Ectodermal cell (in vitro differentiated cells): ENCODE measurements at regions not wholly inside any gene's neighbourhood (a gene's known extent, or its start where the extent isn't known, plus 50 kb on each side); places are given as distances from the start of the nearest gene placed in this dataset.
A peak's percentile ranks its signal among the peaks of the same experiment; 100 is the strongest.
"Not testable (repeated sequence)": the region's sequence is repeated elsewhere in the genome, so short reads cannot be mapped to it uniquely, and the experiment has no call there.

Experiments used
- H3K27ac ChIP-seq: 2 replicates; pipeline ENCODE4 v1.7.0; 2013; ENCODE audit warnings: mild to moderate bottlenecking, low read depth, low read length; ENCODE audit not compliant: insufficient read depth, poor library complexity, severe bottlenecking
- H3K27me3 ChIP-seq: 2 replicates; pipeline ENCODE4 v1.7.0; 2013; ENCODE audit warnings: mild to moderate bottlenecking, low read length; ENCODE audit not compliant: insufficient read depth, control insufficient read depth, poor library complexity, severe bottlenecking
- H3K36me3 ChIP-seq: one replicate; pipeline ENCODE4 v1.7.0; 2013; ENCODE audit warnings: low read length; ENCODE audit not compliant: control insufficient read depth, insufficient read depth
- H3K4me1 ChIP-seq: one replicate; pipeline ENCODE4 v1.7.0; 2013; ENCODE audit warnings: low read length; ENCODE audit not compliant: control insufficient read depth, insufficient read depth
- H3K4me3 ChIP-seq: 2 replicates; pipeline ENCODE4 v1.7.0; 2013; ENCODE audit warnings: low read depth, low read length, control low read depth; ENCODE audit not compliant: insufficient read depth
- H3K9me3 ChIP-seq: 2 replicates; pipeline ENCODE4 v1.7.0; 2013; ENCODE audit warnings: mild to moderate bottlenecking, low read length, moderate library complexity; ENCODE audit not compliant: control insufficient read depth
- WGBS, 2 experiments: methylation state at CpG; one replicate each; pipeline ENCODE4 v1.1.7; 2013; ENCODE audit warnings: missing lambda C conversion rate in 2 of 2; 5-methylcytosine and 5-hydroxymethylcytosine counted together

DNA sequence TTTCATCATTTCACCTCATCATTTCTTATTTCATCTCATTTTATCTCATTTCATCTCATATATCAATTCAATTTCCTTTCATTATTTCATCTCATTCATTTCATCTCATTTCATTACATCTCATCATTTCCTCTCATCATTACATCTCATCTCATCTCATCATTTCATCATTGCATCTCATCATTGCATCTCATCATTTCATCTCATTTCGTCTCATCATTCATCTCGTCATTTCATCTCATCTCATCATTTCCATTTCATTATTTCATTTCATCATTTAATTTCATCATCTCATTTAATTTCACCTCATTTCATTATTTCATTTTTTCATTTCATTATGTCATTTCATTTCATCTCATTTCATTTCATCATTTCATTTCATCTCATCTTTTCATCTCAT, 168.5 kb upstream of the FAM72C start:
- not testable (repeated sequence) for H3K4me3 ChIP-seq, H3K27ac ChIP-seq, H3K4me1 ChIP-seq, H3K27me3 ChIP-seq, H3K9me3 ChIP-seq, H3K36me3 ChIP-seq
- no CpG with 5 or more reads among the region's 2 CpGs for WGBS, 2 experiments

DNA sequence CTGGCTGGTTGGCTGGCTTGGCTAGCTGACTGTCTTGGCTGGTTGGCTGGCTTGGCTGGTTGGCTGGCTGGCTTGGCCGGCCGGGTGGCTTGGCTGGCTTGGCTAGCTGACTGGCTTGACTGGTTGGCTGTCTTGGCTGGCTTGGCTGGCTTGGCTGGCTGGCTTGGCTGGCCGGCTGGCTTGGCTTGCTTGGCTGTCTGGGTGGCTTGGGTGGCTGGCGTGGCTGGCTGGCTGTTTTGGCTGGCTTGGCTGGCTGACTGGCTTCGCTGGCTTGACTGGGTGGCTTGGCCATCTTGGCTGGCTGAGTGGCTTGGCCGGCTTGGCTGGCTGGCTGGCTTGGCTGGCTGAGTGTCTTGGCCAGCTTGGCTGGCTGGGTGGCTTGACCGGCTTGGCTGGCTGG, 133.2 kb upstream of the FAM72C start:
- not testable (repeated sequence) for H3K4me1 ChIP-seq, H3K4me3 ChIP-seq, H3K9me3 ChIP-seq, H3K27ac ChIP-seq, H3K27me3 ChIP-seq, H3K36me3 ChIP-seq
- 28 to 30% methylated on average over 2 of the region's 7 CpGs for WGBS, 2 experiments

DNA sequence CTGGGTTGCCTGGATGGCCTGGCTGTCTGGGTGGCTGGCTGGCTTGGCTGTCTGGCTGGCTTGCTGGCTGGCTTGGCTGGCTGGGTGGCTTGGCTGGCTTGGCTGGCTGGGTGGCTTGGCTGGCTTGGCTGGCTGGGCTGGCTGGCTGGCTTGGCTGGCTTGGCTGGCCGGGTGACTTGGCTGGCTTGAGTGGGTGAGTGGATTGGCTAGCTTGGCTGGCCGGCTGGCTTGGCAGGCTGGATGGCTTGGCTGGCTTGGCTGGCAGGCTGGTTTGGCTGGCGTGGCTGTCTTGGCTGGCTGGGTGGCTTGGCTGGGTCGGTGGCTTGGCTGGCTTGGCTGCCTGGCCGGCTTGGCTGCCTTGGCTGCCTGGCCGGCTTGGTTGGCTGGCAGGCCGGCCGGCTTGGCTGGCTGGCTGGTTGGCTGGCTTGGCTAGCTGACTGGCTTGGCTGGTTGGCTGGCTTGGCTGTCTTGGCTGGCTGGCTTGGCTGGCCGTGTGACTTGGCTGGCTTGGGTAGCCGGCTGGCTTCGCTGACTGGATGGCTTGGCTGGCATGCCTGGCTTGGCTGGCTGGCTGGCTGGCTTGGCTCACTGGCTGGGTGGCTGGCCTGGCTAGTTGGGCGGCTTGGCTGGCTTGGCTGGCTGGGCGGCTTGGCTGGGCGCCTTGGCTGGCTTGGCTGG, 132.4 kb upstream of the FAM72C start:
- H3K27me3 ChIP-seq, H3K4me1 ChIP-seq, H3K36me3 ChIP-seq, H3K9me3 ChIP-seq, H3K4me3 ChIP-seq, H3K27ac ChIP-seq: not testable (repeated sequence)
- WGBS, 2 experiments: 86 to 88% methylated on average over 14 of the region's 14 CpGs

DNA sequence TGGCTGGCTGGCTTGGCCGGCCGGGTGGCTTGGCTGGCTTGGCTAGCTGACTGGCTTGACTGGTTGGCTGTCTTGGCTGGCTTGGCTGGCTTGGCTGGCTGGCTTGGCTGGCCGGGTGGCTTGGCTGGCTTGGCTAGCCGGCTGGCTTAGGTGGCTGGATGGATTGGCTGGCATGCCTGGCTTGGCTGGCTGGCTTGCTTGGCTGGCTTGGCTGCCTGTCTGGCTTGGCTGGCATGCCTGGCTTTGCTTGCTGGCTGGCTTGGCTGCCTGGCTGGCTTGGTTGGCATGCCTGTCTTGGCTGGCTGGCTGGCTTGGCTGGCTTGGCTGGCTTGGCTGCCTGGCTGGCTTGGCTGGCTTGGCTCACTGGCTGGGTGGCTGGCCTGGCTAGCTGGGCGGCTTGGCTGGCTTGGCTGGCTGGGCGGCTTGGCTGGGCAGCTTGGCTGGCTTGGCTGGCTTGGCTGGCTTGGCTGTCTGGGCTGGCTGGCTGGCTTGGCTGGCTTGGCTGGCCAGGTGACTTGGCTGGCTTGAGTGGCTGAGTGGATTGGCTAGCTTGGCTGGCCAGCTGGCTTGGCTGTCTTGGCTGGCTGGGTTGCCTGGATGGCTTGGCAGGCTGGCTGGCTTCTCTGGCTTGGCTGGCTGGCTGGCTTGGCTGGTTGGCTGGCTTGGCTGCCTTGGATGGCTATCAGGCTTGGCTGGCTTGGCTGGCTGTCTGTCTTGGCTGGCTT, 131.5 kb upstream of the FAM72C start:
- not testable (repeated sequence) for H3K27me3 ChIP-seq, H3K27ac ChIP-seq, H3K9me3 ChIP-seq, H3K4me1 ChIP-seq, H3K4me3 ChIP-seq, H3K36me3 ChIP-seq
- 91% methylated on average over 4 of the region's 6 CpGs for WGBS, 2 experiments

DNA sequence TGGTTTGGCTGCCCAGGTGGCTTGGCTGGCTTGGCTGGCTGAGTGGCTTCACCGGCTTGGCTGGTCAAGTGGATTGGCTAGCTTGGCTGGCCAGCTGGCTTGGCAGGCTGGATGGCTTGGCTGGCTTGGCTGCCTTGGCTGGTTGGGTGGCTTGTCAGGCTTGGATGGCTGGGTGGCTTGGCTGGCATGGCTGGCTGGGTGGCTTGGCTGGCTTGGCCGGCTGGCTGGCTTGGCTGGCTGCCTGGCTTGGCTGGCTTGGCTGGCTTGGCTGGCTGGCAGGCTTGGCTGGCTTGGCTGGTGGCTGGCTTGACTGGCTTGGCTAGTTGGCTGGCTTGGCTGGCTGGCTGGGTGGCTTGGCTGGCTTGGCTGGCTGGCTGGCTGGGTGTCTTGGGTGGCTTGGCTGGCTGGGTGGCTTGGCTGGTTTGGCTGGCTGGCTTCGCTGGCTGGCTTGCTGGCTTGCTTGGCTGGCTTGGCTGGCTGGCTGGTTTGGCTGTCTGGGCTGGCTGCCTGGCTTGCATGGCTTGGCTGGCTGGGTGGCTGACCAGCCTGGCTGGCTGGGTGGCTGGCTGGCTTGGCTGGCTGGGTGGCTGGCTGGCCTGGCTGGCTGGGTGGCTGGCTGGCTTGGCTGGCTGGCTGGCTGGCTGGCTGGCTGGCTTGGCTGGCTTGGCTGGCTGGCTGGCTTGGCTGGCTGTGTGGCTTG, 130.4 kb upstream of the FAM72C start:
- H3K27me3 ChIP-seq, H3K4me1 ChIP-seq, H3K27ac ChIP-seq, H3K4me3 ChIP-seq, H3K9me3 ChIP-seq, H3K36me3 ChIP-seq: not testable (repeated sequence)
- WGBS, 2 experiments: 81 to 83% methylated on average over 3 of the region's 3 CpGs

DNA sequence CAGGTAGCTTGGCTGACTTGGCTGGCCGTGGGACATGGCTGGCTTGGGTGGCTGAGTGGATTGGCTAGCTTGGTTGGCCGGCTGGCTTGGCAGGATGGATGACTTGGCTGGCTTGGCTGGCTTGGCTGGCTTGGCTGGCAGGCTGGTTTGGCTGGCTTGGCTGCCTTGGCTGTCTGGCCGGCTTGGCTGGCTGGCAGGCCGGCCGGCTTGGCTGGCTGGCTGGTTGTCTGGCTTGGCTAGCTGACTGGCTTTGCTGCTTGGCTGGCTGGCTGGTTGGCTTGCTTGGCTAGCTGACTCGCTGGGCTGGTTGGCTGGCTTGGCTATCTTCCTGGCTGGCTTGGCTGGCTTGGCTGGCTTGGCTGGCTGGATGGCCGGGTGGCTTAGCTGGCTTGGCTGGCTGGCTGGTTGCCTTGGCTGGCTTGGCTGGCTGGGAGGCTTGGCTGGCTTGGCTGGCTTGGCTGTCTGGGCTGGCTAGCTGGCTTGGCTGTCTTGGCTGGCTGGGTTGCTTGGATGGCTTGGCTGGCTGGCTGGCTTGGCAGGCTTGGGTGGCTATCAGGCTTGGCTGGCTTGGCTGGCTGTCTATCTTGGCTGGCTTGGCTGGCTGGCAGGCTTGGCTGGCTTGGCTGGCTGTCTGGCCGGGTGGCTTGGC, 129.7 kb upstream of the FAM72C start:
- H3K27me3 ChIP-seq: no peaks in the 10 kb centered on the region
- no peaks in the 10 kb centered on the region for H3K4me1 ChIP-seq
- 82 to 84% methylated on average over 8 of the region's 8 CpGs for WGBS, 2 experiments

DNA sequence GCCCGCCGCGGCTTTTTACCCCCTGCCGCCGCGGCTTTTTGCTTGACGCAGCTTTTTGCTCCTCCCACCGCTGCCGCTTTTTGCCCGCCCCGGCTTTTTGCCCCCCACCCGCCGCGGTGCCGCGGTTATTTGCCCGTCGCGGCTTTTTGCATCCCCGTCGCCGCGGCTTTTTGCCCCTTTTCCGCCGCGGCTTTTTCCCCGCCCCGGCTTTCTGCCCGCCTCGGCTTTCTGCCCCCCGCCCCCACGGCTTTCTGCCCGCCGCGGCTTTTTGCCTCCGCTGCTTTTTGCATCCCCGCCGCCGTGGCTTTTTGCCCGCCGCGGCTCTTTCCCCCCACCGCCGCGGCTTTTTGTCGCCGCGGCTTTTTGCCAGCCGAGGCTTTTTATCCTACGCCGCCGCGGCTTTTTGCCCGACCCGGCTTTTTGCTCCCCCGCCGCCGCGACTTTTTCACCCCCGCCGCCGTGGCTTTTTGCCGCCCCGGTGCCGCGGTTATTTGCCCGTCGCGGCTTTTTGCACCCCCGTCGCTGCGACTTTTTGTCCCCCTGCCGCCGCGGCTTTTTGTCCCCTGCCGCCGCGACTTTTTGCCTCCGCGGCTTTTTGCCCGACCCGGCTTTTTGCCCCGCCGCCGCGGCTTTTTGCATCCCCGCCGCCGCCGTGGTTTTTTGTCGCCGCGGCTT, 105.5 kb upstream of the FAM72C start:
- not testable (repeated sequence) for H3K36me3 ChIP-seq, H3K27me3 ChIP-seq, H3K4me1 ChIP-seq, H3K9me3 ChIP-seq
- WGBS, 2 experiments: 0 to 1% methylated on average over 93 of the region's 93 CpGs
- Histone ChIP-seq H3K27ac (peak overlapping the region; percentile 36), H3K4me3 (peak overlapping the region; percentile 41)

More for the DNA sequence above, 129.7 kb upstream of the FAM72C start:
- Histone ChIP-seq H3K4me3 (no peak overlapping the region), H3K27ac (no peak overlapping the region), H3K36me3 (no peaks in the 10 kb centered on the region), H3K9me3 (no peaks in the 10 kb centered on the region)

DNA sequence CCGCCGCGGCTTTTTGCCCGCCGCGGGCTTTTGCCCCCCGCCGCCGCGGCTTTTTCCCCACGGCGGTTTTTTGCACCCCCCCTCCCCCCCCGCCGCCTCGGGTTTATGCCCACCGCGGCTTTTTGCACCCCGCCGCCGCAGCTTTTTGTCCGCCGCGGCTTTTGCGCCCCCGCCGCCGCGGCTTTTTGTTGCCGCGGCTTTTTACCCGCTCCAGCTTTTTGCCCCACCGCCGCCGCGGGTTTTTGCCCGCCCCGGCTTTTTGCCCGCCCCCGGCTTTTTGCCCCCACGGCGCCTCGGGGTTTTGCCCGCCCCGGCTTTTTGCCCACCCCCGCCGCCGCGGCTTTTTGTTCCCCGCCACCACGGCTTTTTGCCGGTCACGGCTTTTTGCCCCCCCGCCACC, 104.9 kb upstream of the FAM72C start:
- H3K4me3 ChIP-seq: peak overlapping the region; percentile 41
- not testable (repeated sequence) for H3K27me3 ChIP-seq, H3K9me3 ChIP-seq, H3K27ac ChIP-seq, H3K4me1 ChIP-seq, H3K36me3 ChIP-seq
- WGBS, 2 experiments: 0% methylated on average over 40 to 51 of the region's 53 CpGs

DNA sequence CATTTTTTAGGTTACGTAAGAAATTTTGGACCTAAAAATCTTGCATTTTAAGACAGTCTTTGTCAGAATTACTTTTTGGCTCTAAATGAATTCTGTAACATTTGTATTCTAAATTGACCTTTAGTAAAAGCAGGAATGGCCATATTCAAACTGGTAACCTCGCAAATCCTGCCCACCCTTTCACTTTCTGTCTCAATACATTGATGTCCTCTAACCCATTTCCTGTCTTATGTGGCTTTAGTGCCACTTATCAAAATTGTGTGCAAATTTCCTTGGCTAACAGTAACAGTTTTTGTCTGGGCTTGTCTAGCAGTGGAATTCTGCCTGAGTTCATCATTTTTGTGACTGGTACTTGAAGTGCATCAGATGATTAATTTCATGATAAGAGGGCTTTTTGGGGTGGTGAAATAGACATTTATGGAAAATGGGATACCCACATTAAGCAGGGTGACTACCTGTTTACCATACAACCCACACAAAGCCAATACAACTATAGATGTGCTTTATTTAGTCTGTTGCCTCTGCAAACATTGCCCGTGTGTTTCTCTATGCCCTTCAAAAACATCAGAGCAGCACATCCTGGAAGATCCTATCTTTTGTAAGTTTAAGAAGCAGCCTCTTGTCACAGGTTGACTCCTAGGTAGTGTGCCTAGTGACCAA, 98.7 kb upstream of the FAM72C start:
- no CpG with 5 or more reads among the region's 3 CpGs for WGBS, 2 experiments

More for the DNA sequence above, 98.7 kb upstream of the FAM72C start:
- not testable (repeated sequence) for H3K36me3 ChIP-seq, H3K4me3 ChIP-seq, H3K27ac ChIP-seq, H3K27me3 ChIP-seq, H3K4me1 ChIP-seq, H3K9me3 ChIP-seq
